T47D (cell line): ENCODE measurements at regions not wholly inside any gene's neighbourhood (a gene's known extent, or its start where the extent isn't known, plus 50 kb on each side); places are given as distances from the start of the nearest gene placed in this dataset.

Experiments
- DNase-seq, 2 experiments: peaks; one replicate each; pipeline versions ENCODE4 v3.0.0 to v3.0.0-alpha.2; 2011 to 2012; ENCODE audit warnings: low read depth in 1 of 2, low spot score in 1 of 2
- JUND ChIP-seq: IDR thresholded peaks from 2 replicates; pipeline ENCODE4 v1.6.1; 2012; ENCODE audit warnings: low read depth
- in situ Hi-C: cut with HindIII; loops from 2 replicates; pipeline ENCODE4 v1.10.0; 2016; ENCODE audit warnings: low sequenced_read_pairs, low pct_unique_long_range_greater_than_20kb

GRCh38 chr12:126523891-126524290, 1458.7 kb downstream of the AACS start:
- in situ Hi-C loops: no loop called here
- no peak for TF ChIP-seq JUND
- no peak for DNase-seq

GRCh38 chr12:126534495-126534894, 1469.3 kb downstream of the AACS start:
- in situ Hi-C loops: no loop called here
- no peak for DNase-seq
- TF ChIP-seq JUND: no peak

- DNase-seq: no peak
- no peak for TF ChIP-seq JUND
- in situ Hi-C loops: no loop called here
Measured at GRCh38 chr12:126534942-126535341, 1469.7 kb downstream of the AACS start.

GRCh38 chr12:126535971-126536370, 1470.7 kb downstream of the AACS start:
- no peak for TF ChIP-seq JUND
- in situ Hi-C loops: no loop called here

GRCh38 chr12:126537961-126538530, 1472.8 kb downstream of the AACS start:
- in situ Hi-C loops: no loop called here
- DNase-seq: no peak

More at GRCh38 chr12:126535971-126536370, 1470.7 kb downstream of the AACS start:
- DNase-seq: no peak

GRCh38 chr12:126538888-126539287, 1473.7 kb downstream of the AACS start:
- in situ Hi-C loops: no loop called here
- no peak for DNase-seq
- TF ChIP-seq JUND: no peak

More at GRCh38 chr12:126537961-126538530, 1472.8 kb downstream of the AACS start:
- no peak for TF ChIP-seq JUND

- DNase-seq: no peak
- TF ChIP-seq JUND: no peak
- in situ Hi-C loops: no loop called here
Measured at GRCh38 chr12:126545411-126545810, 1480.2 kb downstream of the AACS start.

GRCh38 chr12:126547905-126548304, 1482.7 kb downstream of the AACS start:
- DNase-seq: no peak
- in situ Hi-C loops: no loop called here

GRCh38 chr12:126551869-126552268, 1486.6 kb downstream of the AACS start:
- TF ChIP-seq JUND: no peak
- in situ Hi-C loops: no loop called here
- no peak for DNase-seq

More at GRCh38 chr12:126547905-126548304, 1482.7 kb downstream of the AACS start:
- no peak for TF ChIP-seq JUND

GRCh38 chr12:126554625-126555024, 1489.4 kb downstream of the AACS start:
- no peak for TF ChIP-seq JUND
- in situ Hi-C loops: no loop called here
- DNase-seq: no peak

GRCh38 chr12:126557659-126558058, 1492.4 kb downstream of the AACS start:
- in situ Hi-C loops: no loop called here
- DNase-seq: no peak
- TF ChIP-seq JUND: no peak

- in situ Hi-C loops: no loop called here
- DNase-seq: no peak
- TF ChIP-seq JUND: no peak
Measured at GRCh38 chr12:126558219-126558618, 1493.0 kb downstream of the AACS start.

- in situ Hi-C loops: no loop called here
- no peak for TF ChIP-seq JUND
- no peak for DNase-seq
Measured at GRCh38 chr12:126558810-126559209, 1493.6 kb downstream of the AACS start.

GRCh38 chr12:126567016-126567415, 1501.8 kb downstream of the AACS start:
- in situ Hi-C loops: no loop called here
- no peak for DNase-seq
- no peak for TF ChIP-seq JUND

- no peak for TF ChIP-seq JUND
- in situ Hi-C loops: no loop called here
- DNase-seq: no peak
Measured at GRCh38 chr12:126569706-126570105, 1504.5 kb downstream of the AACS start.
